Activated T-helper 2 cell treated with anti-CD3 and anti-CD28 coated beads, Interferon-gamma antibody, Interleukin-2, Interleukin-4, amounts not matched to agents 10 μg/mL and 5 μg/mL and 100 μg/mL, durations not matched to agents 14 hours and 24 hours and 36 hours (primary cell): ENCODE measurements at regions not wholly inside any gene's neighbourhood (a gene's known extent, or its start where the extent isn't known, plus 50 kb on each side); places are given as distances from the start of the nearest gene placed in this dataset.
"Not testable (repeated sequence)": the region's sequence is repeated elsewhere in the genome, so short reads cannot be mapped to it uniquely, and the experiment has no call there.

Experiments used
- DNase-seq: peaks from one replicate; pipeline ENCODE4 v3.0.0; 2021; ENCODE audit warnings: low spot score
- H3K27ac Mint-ChIP-seq: one replicate; pipeline ENCODE4 v1.8.0; 2021; ENCODE audit warnings: mixed read lengths
- H3K27me3 Mint-ChIP-seq: one replicate; pipeline ENCODE4 v1.8.0; 2021; ENCODE audit warnings: low read depth, mixed read lengths
- H3K36me3 Mint-ChIP-seq: one replicate; pipeline ENCODE4 v1.8.0; 2021; ENCODE audit warnings: low read depth, mixed read lengths
- H3K4me1 Mint-ChIP-seq: one replicate; pipeline ENCODE4 v1.8.0; 2021; ENCODE audit warnings: low read depth, mixed read lengths
- H3K4me3 Mint-ChIP-seq: one replicate; pipeline ENCODE4 v1.8.0; 2021; ENCODE audit warnings: low read depth, mild to moderate bottlenecking, moderate library complexity, mixed read lengths
- H3K9me3 Mint-ChIP-seq: one replicate; pipeline ENCODE4 v1.8.0; 2021; ENCODE audit warnings: mixed read lengths
- intact Hi-C: fragments of 100-400 bp; cut with micrococcal nuclease; formaldehyde crosslinking; loops from one replicate; pipeline ENCODE4 v1.15.1; 2023

GRCh38 chr1:58227604-58228003 is 318.9 kb downstream of the OMA1 start:
- no peaks in the 10 kb centered on the region for H3K9me3 Mint-ChIP-seq
- intact Hi-C loops = no loop called here
- no peak overlapping the region for H3K27ac Mint-ChIP-seq
- H3K27me3 Mint-ChIP-seq = no peaks in the 10 kb centered on the region
- no peaks in the 10 kb centered on the region for H3K36me3 Mint-ChIP-seq
- no peak overlapping the region for H3K4me3 Mint-ChIP-seq
- no peaks in the 10 kb centered on the region for H3K4me1 Mint-ChIP-seq
- no peak for DNase-seq

GRCh38 chr1:58223522-58223921 is 323.0 kb downstream of the OMA1 start:
- intact Hi-C loops = no loop called here
- no peak for DNase-seq
- H3K27me3 Mint-ChIP-seq = no peaks in the 10 kb centered on the region

GRCh38 chr1:58220836-58221472 is 325.6 kb downstream of the OMA1 start:
- Mint-ChIP-seq H3K36me3 (no peaks in the 10 kb centered on the region), H3K4me3 (no peak overlapping the region), H3K27ac (no peak overlapping the region), H3K9me3 (no peaks in the 10 kb centered on the region), H3K27me3 (no peaks in the 10 kb centered on the region), H3K4me1 (no peaks in the 10 kb centered on the region)
- intact Hi-C loops = no loop called here
- no peak for DNase-seq

More at GRCh38 chr1:58223522-58223921, 323.0 kb downstream of the OMA1 start:
- Mint-ChIP-seq H3K4me3 (no peak overlapping the region), H3K36me3 (no peaks in the 10 kb centered on the region), H3K27ac (no peak overlapping the region), H3K4me1 (no peaks in the 10 kb centered on the region), H3K9me3 (no peaks in the 10 kb centered on the region)

GRCh38 chr1:58216169-58216568 is 330.4 kb downstream of the OMA1 start:
- DNase-seq, H3K9me3 Mint-ChIP-seq, H3K27me3 Mint-ChIP-seq, H3K4me3 Mint-ChIP-seq, intact Hi-C loops, H3K36me3 Mint-ChIP-seq, H3K27ac Mint-ChIP-seq, H3K4me1 Mint-ChIP-seq: not testable (repeated sequence)

- H3K27me3 Mint-ChIP-seq = no peaks in the 10 kb centered on the region
- no peak for DNase-seq
- intact Hi-C loops = no loop called here
- no peaks in the 10 kb centered on the region for H3K36me3 Mint-ChIP-seq
- no peak overlapping the region for H3K4me3 Mint-ChIP-seq
- no peaks in the 10 kb centered on the region for H3K9me3 Mint-ChIP-seq
- H3K27ac Mint-ChIP-seq = no peak overlapping the region
- H3K4me1 Mint-ChIP-seq = no peaks in the 10 kb centered on the region
Observed at GRCh38 chr1:58214674-58215073, 331.9 kb downstream of the OMA1 start.

GRCh38 chr1:58211869-58212268 is 334.7 kb downstream of the OMA1 start:
- Mint-ChIP-seq H3K27ac (no peak overlapping the region), H3K27me3 (no peaks in the 10 kb centered on the region)

GRCh38 chr1:58209575-58209974 is 337.0 kb downstream of the OMA1 start:
- H3K4me3 Mint-ChIP-seq = no peak overlapping the region
- no peaks in the 10 kb centered on the region for H3K27me3 Mint-ChIP-seq
- no peaks in the 10 kb centered on the region for H3K9me3 Mint-ChIP-seq
- DNase-seq = no peak
- H3K27ac Mint-ChIP-seq = no peak overlapping the region
- intact Hi-C loops = no loop called here
- H3K36me3 Mint-ChIP-seq = no peaks in the 10 kb centered on the region
- H3K4me1 Mint-ChIP-seq = no peaks in the 10 kb centered on the region

More at GRCh38 chr1:58211869-58212268, 334.7 kb downstream of the OMA1 start:
- DNase-seq = no peak
- H3K4me3 Mint-ChIP-seq = no peak overlapping the region
- intact Hi-C loops = no loop called here
- H3K9me3 Mint-ChIP-seq = no peaks in the 10 kb centered on the region
- H3K4me1 Mint-ChIP-seq = no peaks in the 10 kb centered on the region
- no peaks in the 10 kb centered on the region for H3K36me3 Mint-ChIP-seq

- H3K9me3 Mint-ChIP-seq = no peaks in the 10 kb centered on the region
- no peaks in the 10 kb centered on the region for H3K4me1 Mint-ChIP-seq
- intact Hi-C loops = no loop called here
- no peaks in the 10 kb centered on the region for H3K36me3 Mint-ChIP-seq
- H3K27me3 Mint-ChIP-seq = no peaks in the 10 kb centered on the region
- no peak overlapping the region for H3K27ac Mint-ChIP-seq
- DNase-seq = no peak
- H3K4me3 Mint-ChIP-seq = no peak overlapping the region
Observed at GRCh38 chr1:58206749-58207148, 339.8 kb downstream of the OMA1 start.

GRCh38 chr1:58204284-58204683 is 342.2 kb downstream of the OMA1 start:
- intact Hi-C loops = no loop called here
- Mint-ChIP-seq H3K4me1 (no peaks in the 10 kb centered on the region), H3K27ac (no peak overlapping the region), H3K9me3 (no peaks in the 10 kb centered on the region), H3K4me3 (no peak overlapping the region), H3K27me3 (no peaks in the 10 kb centered on the region), H3K36me3 (no peaks in the 10 kb centered on the region)
- no peak for DNase-seq

- Mint-ChIP-seq H3K9me3 (no peaks in the 10 kb centered on the region), H3K36me3 (no peaks in the 10 kb centered on the region), H3K27ac (no peak overlapping the region), H3K27me3 (no peaks in the 10 kb centered on the region), H3K4me1 (no peaks in the 10 kb centered on the region), H3K4me3 (no peak overlapping the region)
- intact Hi-C loops = no loop called here
- no peak for DNase-seq
Observed at GRCh38 chr1:58201492-58202106, 344.9 kb downstream of the OMA1 start.

GRCh38 chr1:58200437-58200836 is 346.1 kb downstream of the OMA1 start:
- Mint-ChIP-seq H3K4me3 (no peak overlapping the region), H3K4me1 (no peaks in the 10 kb centered on the region), H3K27me3 (no peaks in the 10 kb centered on the region), H3K9me3 (no peaks in the 10 kb centered on the region), H3K27ac (no peak overlapping the region), H3K36me3 (no peaks in the 10 kb centered on the region)
- no peak for DNase-seq
- intact Hi-C loops = no loop called here

GRCh38 chr1:58197811-58198210 is 348.7 kb downstream of the OMA1 start:
- H3K27me3 Mint-ChIP-seq = no peaks in the 10 kb centered on the region
- H3K4me1 Mint-ChIP-seq = no peaks in the 10 kb centered on the region
- no peak overlapping the region for H3K4me3 Mint-ChIP-seq
- no peak overlapping the region for H3K27ac Mint-ChIP-seq
- no peaks in the 10 kb centered on the region for H3K36me3 Mint-ChIP-seq
- intact Hi-C loops = no loop called here
- no peaks in the 10 kb centered on the region for H3K9me3 Mint-ChIP-seq
- no peak for DNase-seq

- H3K4me3 Mint-ChIP-seq = no peak overlapping the region
- no peak for DNase-seq
- H3K27me3 Mint-ChIP-seq = no peaks in the 10 kb centered on the region
- H3K36me3 Mint-ChIP-seq = no peaks in the 10 kb centered on the region
- H3K4me1 Mint-ChIP-seq = no peaks in the 10 kb centered on the region
- intact Hi-C loops = no loop called here
- H3K27ac Mint-ChIP-seq = no peak overlapping the region
- H3K9me3 Mint-ChIP-seq = no peaks in the 10 kb centered on the region
Observed at GRCh38 chr1:58190267-58190988, 356.1 kb downstream of the OMA1 start.
